Psoas muscle (tissue), 7 donors: ENCODE measurements at regions not wholly inside any gene's neighbourhood (a gene's known extent, or its start where the extent isn't known, plus 50 kb on each side); places are given as distances from the start of the nearest gene placed in this dataset.

ENCODE experiments used
- ATAC-seq, 4 donors: fragments of 200-7000 bp; cut with Tn5 transposase; one replicate each; pipeline ENCODE4 v1.9.1; 2020; ENCODE audit warnings: moderate library complexity in 3 of 4, mild to moderate bottlenecking in 2 of 4
- DNase-seq, 2 donors: peaks; one replicate each; pipeline ENCODE4 v3.0.0-alpha.2; 2020
- H3K27ac ChIP-seq: fragments of 200-600 bp; one replicate; pipeline ENCODE4 v1.8.0; 2022
- H3K27me3 ChIP-seq, 3 donors: fragments of 200-600 bp in 1 of 3; one replicate each; pipeline versions ENCODE4 v1.6.1 to v1.8.0; 2013 to 2022; ENCODE audit warnings: low read length in 2 of 3, mild to moderate bottlenecking in 2 of 3, moderate library complexity in 1 of 3; ENCODE audit not compliant: insufficient read depth in 3 of 3
- H3K36me3 ChIP-seq, 2 donors: fragments of 200-600 bp in 1 of 2; one replicate each; pipeline versions ENCODE4 v1.6.1 to v1.8.0; 2013 to 2022; ENCODE audit warnings: low read depth in 1 of 2, mild to moderate bottlenecking in 1 of 2, moderate library complexity in 1 of 2; ENCODE audit not compliant: insufficient read depth in 1 of 2
- H3K4me1 ChIP-seq: fragments of 200-600 bp; one replicate; pipeline ENCODE4 v1.8.0; 2022
- H3K4me3 ChIP-seq: fragments of 200-600 bp; one replicate; pipeline ENCODE4 v1.8.0; 2022; ENCODE audit warnings: mild to moderate bottlenecking
- H3K9me3 ChIP-seq: fragments of 200-600 bp; one replicate; pipeline ENCODE4 v1.8.0; 2022
- WGBS, 3 donors: extraction: QIAGEN DNeasy Blood & Tissue Kit; methylation state at CpG; one replicate each; pipeline versions ENCODE4 v1.1.6 to v1.1.7; 2013; 5-methylcytosine and 5-hydroxymethylcytosine counted together
- intact Hi-C, 2 donors: fragments of 100-400 bp; cut with DNase I; formaldehyde crosslinking; loops; one replicate each; pipeline versions ENCODE4 v1.11.0 to v1.14.2; 2022
- TF ChIP-seq, protein P1 (sequence below): fragments of 200-600 bp; IDR thresholded peaks from one replicate; pipeline ENCODE4 v1.8.0; 2022; ENCODE audit warnings: antibody characterized with exemption
- donor health status: healthy with polysubstance abuse.
- donor health status: DM: no; HTN: no; CAD: no; lungs with moderate emphysema.
- donor health status: Bipolar disorder and iron deficiency.
- donor health status: healthy.
- donor health status: DM: yes; HTN: yes; CAD: no.
- donor health status: DM: no; HTN: no; CAD: no.
- donor health status: DM: yes; HTN: yes; CAD: no.

DNA sequence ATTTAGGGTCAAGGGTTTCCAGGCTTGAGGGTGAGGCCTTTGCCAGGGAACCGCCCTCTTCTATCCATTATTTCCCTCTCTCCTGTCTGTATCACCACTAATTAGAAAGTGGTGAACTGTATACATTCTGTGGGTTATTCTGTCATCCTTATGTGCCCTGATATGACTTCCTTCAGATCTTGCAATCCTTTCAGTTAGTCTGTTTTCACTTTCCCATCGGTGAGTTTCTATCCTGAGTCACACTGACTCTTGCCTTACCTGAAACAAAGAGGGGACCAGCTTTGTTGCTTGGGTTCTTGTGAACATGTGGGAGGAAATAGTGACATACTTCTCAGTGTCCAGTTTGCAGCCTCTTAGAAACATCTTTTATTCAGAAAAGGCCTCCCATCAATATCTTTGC is 205.4 kb upstream of the GHR start:
- H3K36me3 ChIP-seq, result no peaks in the 10 kb centered on the region
- 89 to 92% (median 90%) methylated on average over 2 of the region's 2 CpGs for WGBS, 3 donors
- ATAC-seq (no peak), DNase-seq (no peak)
- TF ChIP-seq, protein P1, sequence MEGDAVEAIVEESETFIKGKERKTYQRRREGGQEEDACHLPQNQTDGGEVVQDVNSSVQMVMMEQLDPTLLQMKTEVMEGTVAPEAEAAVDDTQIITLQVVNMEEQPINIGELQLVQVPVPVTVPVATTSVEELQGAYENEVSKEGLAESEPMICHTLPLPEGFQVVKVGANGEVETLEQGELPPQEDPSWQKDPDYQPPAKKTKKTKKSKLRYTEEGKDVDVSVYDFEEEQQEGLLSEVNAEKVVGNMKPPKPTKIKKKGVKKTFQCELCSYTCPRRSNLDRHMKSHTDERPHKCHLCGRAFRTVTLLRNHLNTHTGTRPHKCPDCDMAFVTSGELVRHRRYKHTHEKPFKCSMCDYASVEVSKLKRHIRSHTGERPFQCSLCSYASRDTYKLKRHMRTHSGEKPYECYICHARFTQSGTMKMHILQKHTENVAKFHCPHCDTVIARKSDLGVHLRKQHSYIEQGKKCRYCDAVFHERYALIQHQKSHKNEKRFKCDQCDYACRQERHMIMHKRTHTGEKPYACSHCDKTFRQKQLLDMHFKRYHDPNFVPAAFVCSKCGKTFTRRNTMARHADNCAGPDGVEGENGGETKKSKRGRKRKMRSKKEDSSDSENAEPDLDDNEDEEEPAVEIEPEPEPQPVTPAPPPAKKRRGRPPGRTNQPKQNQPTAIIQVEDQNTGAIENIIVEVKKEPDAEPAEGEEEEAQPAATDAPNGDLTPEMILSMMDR, result no peak
- no peaks in the 10 kb centered on the region for H3K9me3 ChIP-seq
- intact Hi-C loops, result no loop called here
- H3K27ac ChIP-seq, result no peak overlapping the region
- no peak overlapping the region for H3K4me3 ChIP-seq
- H3K4me1 ChIP-seq, result no peaks in the 10 kb centered on the region
- H3K27me3 ChIP-seq, result peaks cover 0 to 2% (median 0%) of the 10 kb centered on the region in 3 donors

DNA sequence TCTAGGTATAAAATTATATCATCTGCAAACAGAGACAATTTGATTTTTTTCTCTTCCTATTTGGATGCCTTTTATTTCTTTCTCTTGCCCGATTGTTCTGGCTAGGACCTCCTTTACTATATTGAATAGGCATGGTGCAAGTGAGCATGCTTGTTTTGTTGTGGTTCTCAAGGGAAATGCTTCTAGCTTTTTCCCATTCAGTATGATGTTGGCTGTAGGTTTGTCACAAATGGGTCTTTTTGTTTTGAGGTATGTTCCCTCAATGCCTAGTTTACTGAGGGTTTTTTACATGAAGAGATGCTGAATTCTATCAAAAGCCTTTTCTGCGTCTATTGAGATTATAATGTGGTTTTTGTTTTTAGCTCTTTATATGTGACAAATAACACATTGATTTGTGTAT is 198.2 kb upstream of the GHR start:
- Histone ChIP-seq H3K4me1 (no peaks in the 10 kb centered on the region), H3K36me3 (no peaks in the 10 kb centered on the region), H3K9me3 (no peaks in the 10 kb centered on the region), H3K27ac (no peak overlapping the region), H3K27me3 (peaks cover 0 to 2% (median 0%) of the 10 kb centered on the region in 3 donors), H3K4me3 (no peak overlapping the region)
- TF ChIP-seq, protein P1, result no peak
- WGBS, 3 donors, result 68 to 79% (median 76%) methylated on average over 2 of the region's 2 CpGs
- DNase-seq (no peak), ATAC-seq (no peak)
- intact Hi-C loops, result no loop called here

DNA sequence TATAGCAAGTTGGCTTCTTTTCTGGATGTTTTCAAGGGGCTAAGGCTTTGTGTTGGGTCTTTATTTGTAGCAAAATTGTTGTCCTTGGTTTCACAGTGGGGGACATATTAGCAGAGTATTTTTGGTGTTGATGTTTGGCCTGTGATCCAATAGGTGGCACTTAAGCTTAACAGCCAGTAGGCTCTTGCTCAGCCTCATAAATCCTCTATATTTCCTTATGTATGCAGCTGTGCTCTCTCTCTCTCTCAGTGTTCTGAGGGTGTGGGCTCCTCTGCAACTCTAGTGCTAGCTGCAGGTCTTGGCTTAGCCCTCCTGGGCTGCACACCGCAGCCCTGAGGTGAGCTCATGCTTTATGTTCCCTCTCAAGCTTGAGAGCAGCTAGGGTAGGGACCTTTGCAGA is 195.0 kb upstream of the GHR start:
- DNase-seq (no peak), ATAC-seq (peak in 1 of 4 donors; percentile 37)
- H3K27me3 ChIP-seq, result no peaks in the 10 kb centered on the region
- H3K9me3 ChIP-seq, result no peaks in the 10 kb centered on the region
- H3K4me3 ChIP-seq, result no peak overlapping the region
- no peak overlapping the region for H3K27ac ChIP-seq
- no peaks in the 10 kb centered on the region for H3K36me3 ChIP-seq
- WGBS, 3 donors, result 67 to 86% (median 73%) methylated on average over 1 of the region's 1 CpG
- H3K4me1 ChIP-seq, result no peaks in the 10 kb centered on the region
- intact Hi-C loops, result no loop called here
- TF ChIP-seq, protein P1, result no peak

DNA sequence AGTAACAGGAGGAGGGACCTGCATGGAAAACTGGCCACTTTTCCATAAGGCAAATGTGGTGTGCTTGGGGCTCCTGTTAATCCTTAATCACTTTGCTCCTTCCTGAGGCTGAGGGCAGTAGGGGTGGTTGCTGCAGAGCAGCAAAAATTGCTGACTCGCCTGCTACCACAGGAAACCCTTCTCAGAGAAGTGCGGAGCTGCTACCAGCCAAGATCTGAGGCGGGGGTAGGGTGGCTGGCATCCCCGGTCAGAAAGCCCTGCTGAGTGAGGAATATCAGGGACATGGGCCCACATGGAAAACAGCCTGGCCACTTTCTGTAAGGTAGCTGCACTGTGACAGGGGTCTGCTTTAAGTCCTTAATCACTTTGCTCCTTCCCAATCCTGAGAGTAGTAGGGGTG is 192.4 kb upstream of the GHR start:
- no peaks in the 10 kb centered on the region for H3K9me3 ChIP-seq

DNA sequence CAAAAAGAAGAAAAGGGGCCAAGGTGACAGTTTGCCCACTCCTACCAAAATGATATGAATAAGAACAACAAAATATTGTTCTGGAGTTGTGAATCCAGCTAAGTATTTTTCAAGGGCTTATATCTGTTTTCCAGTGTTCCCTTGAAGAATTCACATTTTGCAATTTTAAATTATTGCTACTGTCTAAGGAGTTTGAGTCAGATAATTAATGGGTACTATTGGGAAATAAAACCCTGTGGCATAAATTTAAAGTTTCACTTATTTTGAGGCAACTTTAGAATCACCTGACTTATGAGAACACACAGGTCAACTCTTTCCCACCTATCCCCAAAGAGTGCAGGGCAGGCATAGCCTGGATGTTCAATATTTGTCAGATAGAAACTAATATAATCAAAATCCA is 188.0 kb upstream of the GHR start:
- peak in 1 of 4 donors; percentile 48 for ATAC-seq
- Histone ChIP-seq H3K27me3 (no peaks in the 10 kb centered on the region), H3K36me3 (no peaks in the 10 kb centered on the region), H3K4me3 (no peak overlapping the region), H3K4me1 (no peaks in the 10 kb centered on the region), H3K27ac (no peak overlapping the region), H3K9me3 (no peaks in the 10 kb centered on the region)
- DNase-seq, result no peak
- intact Hi-C loops, result no loop called here
- TF ChIP-seq, protein P1, result no peak

More for the DNA sequence above, 192.4 kb upstream of the GHR start:
- Histone ChIP-seq H3K4me3 (no peak overlapping the region), H3K4me1 (no peaks in the 10 kb centered on the region), H3K27ac (no peak overlapping the region), H3K27me3 (no peaks in the 10 kb centered on the region), H3K36me3 (no peaks in the 10 kb centered on the region)
- WGBS, 3 donors, result 78 to 84% (median 78%) methylated on average over 4 of the region's 4 CpGs
- intact Hi-C loops, result no loop called here
- DNase-seq (no peak), ATAC-seq (no peak)
- TF ChIP-seq, protein P1, result no peak
